ENCODE measurements at regions not wholly inside any gene's neighbourhood (a gene's known extent, or its start where the extent isn't known, plus 50 kb on each side); places are given as distances from the start of the nearest gene placed in this dataset.

DNA sequence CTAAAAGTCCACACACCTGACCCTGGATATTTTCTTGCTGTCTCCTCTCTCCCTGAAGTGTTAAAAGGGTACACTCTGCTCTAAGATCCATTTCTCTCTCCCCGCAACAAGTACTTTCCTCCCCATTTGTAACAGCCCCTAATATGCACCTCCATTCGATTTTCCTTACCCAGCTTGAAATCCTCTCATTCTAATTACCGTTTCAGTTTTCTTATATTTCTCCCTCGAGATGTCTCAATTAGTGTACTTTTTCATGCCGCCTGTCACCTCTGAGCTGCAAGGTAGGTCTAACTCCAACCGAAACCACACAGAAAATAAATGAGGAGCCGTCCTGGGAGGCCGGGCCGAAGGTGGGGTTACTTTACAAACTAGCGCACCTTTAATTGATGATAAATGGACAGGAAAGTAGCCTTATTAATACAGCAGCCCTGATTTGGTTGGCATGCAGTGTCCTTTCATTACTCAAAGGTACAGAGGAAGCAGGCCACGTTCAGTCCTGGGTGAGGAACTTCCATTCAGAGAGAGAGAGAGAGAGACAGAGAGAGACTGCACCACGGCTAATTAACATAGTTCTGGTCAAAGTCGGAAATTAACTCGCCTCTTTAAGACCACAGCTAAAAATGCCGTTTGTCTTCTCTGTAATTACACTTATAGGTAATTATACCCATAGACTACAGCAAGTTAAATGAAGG, 319.9 kb downstream of the ARRDC4 start:
- no peak for TF ChIP-seq EZH2phosphoT487 (IDR thresholded peaks at IDR 0.05; ENCODE audit: insufficient read depth, low read depth)
- TF ChIP-seq EZH2 (IDR thresholded peaks at IDR 0.05; ENCODE audit: insufficient read depth, poor library complexity, severe bottlenecking) = no peak
